H1 (cell line): ENCODE measurements at regions not wholly inside any gene's neighbourhood (a gene's known extent, or its start where the extent isn't known, plus 50 kb on each side); places are given as distances from the start of the nearest gene placed in this dataset.

Experiments used
- CTCF ChIA-PET: fragments of 300-600 bp; sonication (Branson Sonifier 250); formaldehyde crosslinking; loops from one replicate; lab custom pipeline; 2021; ENCODE audit not compliant: partially characterized antibody; lab: Charles Lee
- POLR2A ChIA-PET: fragments of 300-600 bp; sonication (Branson Sonifier 250); formaldehyde crosslinking; loops from one replicate; lab custom pipeline; 2021; ENCODE audit warnings: inconsistent platforms; ENCODE audit not compliant: partially characterized antibody; lab: Charles Lee
- DNase-seq, 2 experiments: peaks; one replicate each; pipeline versions ENCODE4 v3.0.0 to v3.0.0-alpha.2; 2010 to 2022; ENCODE audit warnings: low spot score in 2 of 2, low read depth in 1 of 2, mixed read lengths in 1 of 2
- FAIRE-seq: peaks from 2 replicates; lab custom pipeline; 2011; peaks lifted over from hg19 to GRCh38; lab: Jason Lieb, UNC
- H2AFZ ChIP-seq: 2 replicates; pipeline ENCODE4 v1.8.1; 2012; ENCODE audit warnings: low read length, inconsistent platforms
- H2AK5ac ChIP-seq: 2 replicates; pipeline ENCODE4 v1.6.1; 2013; ENCODE audit warnings: low read depth, low read length
- H2BK120ac ChIP-seq: replicated peaks from 2 replicates; pipeline ENCODE3; 2013; ENCODE audit warnings: low read depth, low read length, inconsistent platforms
- H2BK12ac ChIP-seq: 2 replicates; pipeline ENCODE4 v1.6.1; 2013; ENCODE audit warnings: low read depth, low read length
- H2BK15ac ChIP-seq: 2 replicates; pipeline ENCODE4 v1.6.1; 2013; ENCODE audit warnings: low read length
- H2BK20ac ChIP-seq: 2 replicates; pipeline ENCODE4 v1.6.1; 2013; ENCODE audit warnings: low read length
- H2BK5ac ChIP-seq: 2 replicates; pipeline ENCODE4 v1.6.1; 2013; ENCODE audit warnings: low read depth, low read length
- H3K14ac ChIP-seq: 2 replicates; pipeline ENCODE4 v1.6.1; 2013; ENCODE audit warnings: inconsistent platforms; ENCODE audit not compliant: insufficient read length
- H3K18ac ChIP-seq: 2 replicates; pipeline ENCODE4 v1.6.1; 2013; ENCODE audit warnings: low read length; ENCODE audit errors: extremely low read depth
- H3K23ac ChIP-seq: 2 replicates; pipeline ENCODE4 v1.6.1; 2013; ENCODE audit warnings: inconsistent platforms; ENCODE audit not compliant: insufficient read length
- H3K23me2 ChIP-seq: 2 replicates; pipeline ENCODE4 v1.6.1; 2013; ENCODE audit warnings: low read depth, low read length
- H3K27ac ChIP-seq: 2 replicates; pipeline ENCODE4 v1.6.1; 2011; ENCODE audit warnings: low read depth, low read length, inconsistent platforms
- H3K27me3 ChIP-seq, 4 experiments: replicated peaks in 1 of 4; 1 replicate in 1 of 4; 2 replicates in 3 of 4; pipeline versions ENCODE4 v1.6.1 to v1.8.1; 2011 to 2013; ENCODE audit warnings: low read length in 3 of 4, mild to moderate bottlenecking in 3 of 4, inconsistent platforms in 2 of 4, mixed read lengths in 2 of 4, moderate library complexity in 1 of 4; ENCODE audit not compliant: control insufficient read depth in 3 of 4, insufficient read depth in 3 of 4; ENCODE audit errors: extremely low read depth in 1 of 4
- H3K36me3 ChIP-seq, 4 experiments: 2 replicates each; pipeline versions ENCODE4 v1.6.1 to v1.8.1; 2011 to 2013; ENCODE audit warnings: mild to moderate bottlenecking in 4 of 4, low read length in 3 of 4, moderate library complexity in 2 of 4, control low read depth in 1 of 4, inconsistent platforms in 1 of 4; ENCODE audit not compliant: insufficient read depth in 4 of 4, control insufficient read depth in 2 of 4
- H3K4ac ChIP-seq: replicated peaks from 2 replicates; pipeline ENCODE3; 2013; ENCODE audit warnings: low read length, low read depth, mixed read lengths, inconsistent platforms; ENCODE audit not compliant: insufficient read length
- H3K4me1 ChIP-seq, 4 experiments: replicated peaks in 1 of 4; 1 replicate in 1 of 4; 2 replicates in 3 of 4; pipeline versions ENCODE4 v1.6.1 to v1.8.1; 2011 to 2013; ENCODE audit warnings: low read length in 3 of 4, inconsistent platforms in 2 of 4, mixed read lengths in 1 of 4; ENCODE audit not compliant: insufficient read depth in 4 of 4, control insufficient read depth in 3 of 4
- H3K4me2 ChIP-seq, 2 experiments: 2 replicates each; pipeline versions ENCODE4 v1.6.1 to v1.8.1; 2011 to 2013; ENCODE audit warnings: low read depth in 2 of 2, low read length in 2 of 2, control low read depth in 1 of 2, inconsistent platforms in 1 of 2, mild to moderate bottlenecking in 1 of 2; ENCODE audit not compliant: insufficient read depth in 1 of 2
- H3K4me3 ChIP-seq, 4 experiments: fragments of 200-600, 300-600 bp in 1 of 4; sonication (generic), shearing (Covaris generic), sonication (Bioruptor Twin) in 1 of 4; 2 replicates each; pipeline versions ENCODE4 v1.5.1 to v1.8.1; 2011 to 2016; ENCODE audit warnings: low read length in 4 of 4, low read depth in 3 of 4, control low read depth in 2 of 4, inconsistent platforms in 2 of 4, mild to moderate bottlenecking in 2 of 4, mixed read lengths in 1 of 4, moderate library complexity in 1 of 4; ENCODE audit not compliant: insufficient read depth in 2 of 4; ENCODE audit errors: extremely low read depth in 1 of 4
- H3K56ac ChIP-seq: replicated peaks from 2 replicates; pipeline ENCODE3; 2013; ENCODE audit warnings: low read depth, mild to moderate bottlenecking, mixed read lengths, low read length, inconsistent platforms; ENCODE audit not compliant: insufficient read length
- H3K79me1 ChIP-seq: 2 replicates; pipeline ENCODE4 v1.6.1; 2013; ENCODE audit warnings: low read depth, low read length, control low read depth
- H3K79me2 ChIP-seq, 2 experiments: 2 replicates each; pipeline versions ENCODE4 v1.6.1 to v1.8.1; 2012 to 2013; ENCODE audit warnings: low read length in 2 of 2, mild to moderate bottlenecking in 2 of 2, inconsistent platforms in 1 of 2; ENCODE audit not compliant: insufficient read depth in 2 of 2, control insufficient read depth in 1 of 2
- H3K9ac ChIP-seq, 4 experiments: replicated peaks in 1 of 4; 1 replicate in 1 of 4; 2 replicates in 3 of 4; pipeline versions ENCODE4 v1.6.1 to v1.8.1; 2011 to 2013; ENCODE audit warnings: low read depth in 3 of 4, low read length in 3 of 4, control low read depth in 2 of 4, mild to moderate bottlenecking in 2 of 4, moderate library complexity in 2 of 4, inconsistent platforms in 1 of 4; ENCODE audit errors: extremely low read depth in 1 of 4
- H3K9me3 ChIP-seq, 2 experiments: 2 replicates each; pipeline versions ENCODE4 v1.6.1 to v1.8.1; 2012 to 2013; ENCODE audit warnings: mild to moderate bottlenecking in 2 of 2, moderate library complexity in 2 of 2, control low read depth in 1 of 2, inconsistent platforms in 1 of 2, low read depth in 1 of 2, low read length in 1 of 2, mixed read lengths in 1 of 2; ENCODE audit not compliant: insufficient read depth in 2 of 2
- H4K20me1 ChIP-seq, 2 experiments: replicated peaks in 1 of 2; 2 replicates each; pipeline versions ENCODE3 to v1.8.1; 2011 to 2013; ENCODE audit warnings: inconsistent platforms in 2 of 2, low read length in 2 of 2, mild to moderate bottlenecking in 1 of 2; ENCODE audit not compliant: insufficient read depth in 2 of 2, control insufficient read depth in 1 of 2
- H4K5ac ChIP-seq: 2 replicates; pipeline ENCODE4 v1.6.1; 2013; ENCODE audit warnings: low read length, low read depth, mixed read lengths, inconsistent platforms; ENCODE audit not compliant: insufficient read length
- H4K8ac ChIP-seq: 2 replicates; pipeline ENCODE4 v1.8.0; 2013; ENCODE audit warnings: mild to moderate bottlenecking, moderate library complexity, low read length, inconsistent platforms; ENCODE audit not compliant: insufficient read depth; ENCODE audit errors: extremely low read depth
- H4K91ac ChIP-seq: replicated peaks from 2 replicates; pipeline ENCODE3; 2013; ENCODE audit warnings: low read length, mixed read lengths, inconsistent platforms; ENCODE audit not compliant: insufficient read length
- BRCA1 ChIP-seq: IDR thresholded peaks from 2 replicates; pipeline ENCODE4 v1.6.1; 2012; ENCODE audit warnings: low read depth, low read length, improper control_type of control experiment
- E2F6 ChIP-seq: IDR thresholded peaks from 2 replicates; pipeline ENCODE4 v1.6.1; 2012; ENCODE audit warnings: inconsistent platforms
- EP300 ChIP-seq, 2 experiments: IDR thresholded peaks; 1 replicate in 1 of 2; 2 replicates in 1 of 2; pipeline ENCODE4 v1.6.1; 2011 to 2012; ENCODE audit warnings: low read depth in 2 of 2, low read length in 2 of 2, mild to moderate bottlenecking in 2 of 2, borderline replicate concordance in 1 of 2, inconsistent platforms in 1 of 2, moderate library complexity in 1 of 2
- HDAC6 ChIP-seq: IDR thresholded peaks from one replicate; pipeline ENCODE4 v1.7.1; 2012; ENCODE audit warnings: low read depth, mild to moderate bottlenecking, inconsistent platforms, low read length, moderate library complexity
- KDM5A ChIP-seq: fragments of 200-600 bp; IDR thresholded peaks from 2 replicates; pipeline ENCODE4 v1.7.1; 2012; ENCODE audit warnings: mild to moderate bottlenecking, low read length, inconsistent platforms, mixed read lengths
- PHF8 ChIP-seq: fragments of 200-600 bp; sonication (generic); conservative IDR thresholded peaks from 2 replicates; pipeline ENCODE4 v1.7.1; 2012; ENCODE audit warnings: low read depth, mild to moderate bottlenecking, inconsistent platforms, low read length, moderate library complexity
- POLR2A ChIP-seq, 2 experiments: IDR thresholded peaks; 1 replicate in 1 of 2; 2 replicates in 1 of 2; pipeline ENCODE4 v1.6.1; 2011; ENCODE audit warnings: low read depth in 2 of 2, low read length in 2 of 2, mild to moderate bottlenecking in 2 of 2; ENCODE audit errors: control extremely low read depth in 1 of 2
- RBBP5 ChIP-seq: IDR thresholded peaks from 2 replicates; pipeline ENCODE4 v1.7.1; 2012; ENCODE audit warnings: low read depth, mild to moderate bottlenecking, inconsistent platforms, low read length, moderate library complexity, borderline replicate concordance
- RNF2 ChIP-seq: fragments of 200-900, 300-1000 bp; sonication (generic); IDR thresholded peaks from 2 replicates; pipeline ENCODE4 v1.7.1; 2016; ENCODE audit warnings: borderline replicate concordance, low read depth, mild to moderate bottlenecking, antibody characterized with exemption, low read length; ENCODE audit not compliant: poor library complexity, severe bottlenecking; ENCODE audit errors: missing control alignments
- SP1 ChIP-seq: IDR thresholded peaks from 2 replicates; pipeline ENCODE4 v1.6.1; 2011; ENCODE audit warnings: low read depth, low read length
- SP2 ChIP-seq: IDR thresholded peaks from 2 replicates; pipeline ENCODE4 v1.6.1; 2012; ENCODE audit warnings: mild to moderate bottlenecking, low read length, inconsistent platforms
- SRF ChIP-seq: IDR thresholded peaks from 2 replicates; pipeline ENCODE4 v1.6.1; 2011; ENCODE audit warnings: mild to moderate bottlenecking, low read depth, low read length, moderate library complexity
- WGBS, 2 experiments: shearing (Covaris generic) in 1 of 2; methylation state at CpG; one replicate each; pipeline versions ENCODE4 v1.1.6 to v1.1.7; 2013 to 2015; ENCODE audit warnings: low lambda C conversion rate in 2 of 2, mixed read lengths in 2 of 2, inconsistent platforms in 1 of 2, low coverage in 1 of 2, missing lambda C conversion rate in 1 of 2; ENCODE audit not compliant: insufficient replicate concordance in 2 of 2, insufficient coverage in 1 of 2, insufficient read length in 1 of 2; ENCODE audit errors: extremely low coverage in 1 of 2, missing lambda C conversion rate in 1 of 2; 5-methylcytosine and 5-hydroxymethylcytosine counted together
- TF ChIP-seq, protein P1 (sequence below): IDR thresholded peaks from 2 replicates; pipeline ENCODE4 v1.6.1; 2012; ENCODE audit warnings: inconsistent platforms

- Histone ChIP-seq H3K9me3 (no peaks in the 10 kb centered on the region), H4K8ac (no peak overlapping the region), H3K23me2 (peaks cover 15% of the 10 kb centered on the region), H3K27me3 (peaks cover 0 to 7% (median 4%) of the 10 kb centered on the region in 4 experiments; a peak in 4 of 7 replicates), H3K18ac (0 out of 2 replicates have a peak overlapping the region, but pooled peaks have one; percentile 42), H2BK20ac (no peak overlapping the region), H2AFZ (no peak overlapping the region), H3K9ac (peak overlapping the region; percentile 24 to 80 (median 58); a peak in 4 of 7 replicates), H3K27ac (no peak overlapping the region), H4K91ac (no peak overlapping the region), H3K56ac (no peak overlapping the region), H2AK5ac (no peak overlapping the region), H3K79me1 (no peaks in the 10 kb centered on the region; the same call in 1 of the 2 replicates), H2BK15ac (no peak overlapping the region), H3K36me3 (no peaks in the 10 kb centered on the region), H4K5ac (no peak overlapping the region), H3K4me3 (peak overlapping the region; percentile 64 to 75 (median 70)), H3K14ac (no peak overlapping the region), H3K4ac (no peak overlapping the region), H4K20me1 (peaks cover 2 to 6% of the 10 kb centered on the region in 2 experiments), H3K4me2 (peak overlapping the region; percentile 81 to 96), H3K23ac (no peak overlapping the region), H2BK120ac (no peak overlapping the region), H2BK12ac (no peak overlapping the region), H2BK5ac (no peak overlapping the region), H3K4me1 (peaks cover 5 to 7% (median 6%) of the 10 kb centered on the region in 4 experiments; a peak in 6 of 7 replicates), H3K79me2 (peaks cover 4 to 51% of the 10 kb centered on the region in 2 experiments)
- no peak for FAIRE-seq
- POLR2A ChIA-PET, result interaction anchor here (0.6 to 2.1 kb wide), 5 partner anchors 10 to 85 kb away, joined by 3 to 8 read pairs (median 8); partner anchors contain the start of gene TRAK1
- TF ChIP-seq POLR2A (IDR thresholded peaks at IDR 0.05; ENCODE audit: control extremely low read depth in 1 of 2, low read depth in 2 of 2, low read length in 2 of 2), result no peak
- TF ChIP-seq SRF, result no peak
- no peak for TF ChIP-seq SP2
- no peak for TF ChIP-seq PHF8
- no peak for TF ChIP-seq SP1
- TF ChIP-seq RNF2, result no peak
- no peak for TF ChIP-seq KDM5A
- TF ChIP-seq RBBP5, result no peak
- no peak for TF ChIP-seq EP300 (IDR thresholded peaks at IDR 0.05; ENCODE audit: borderline replicate concordance in 1 of 2, low read depth in 2 of 2, low read length in 2 of 2)
- TF ChIP-seq E2F6, result no peak
- no peak for TF ChIP-seq HDAC6
- TF ChIP-seq BRCA1, result no peak
- TF ChIP-seq, protein P1, sequence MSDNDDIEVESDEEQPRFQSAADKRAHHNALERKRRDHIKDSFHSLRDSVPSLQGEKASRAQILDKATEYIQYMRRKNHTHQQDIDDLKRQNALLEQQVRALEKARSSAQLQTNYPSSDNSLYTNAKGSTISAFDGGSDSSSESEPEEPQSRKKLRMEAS, result no peak
- 32% methylated on average over 12 of the region's 12 CpGs; no CpG with 5 or more reads in 1 of the 2 experiments for WGBS, 2 experiments
- CTCF ChIA-PET, result interaction anchor here (0.6 to 2.9 kb wide), 12 partner anchors 9 to 152 kb away, joined by 3 to 19 read pairs (median 4); no protein-coding TSS in a partner anchor
- no peak for DNase-seq
Measured at GRCh38 chr3:42014458-42014920, 52.6 kb upstream of the ULK4 start.
